ENCODE measurements at regions not wholly inside any gene's neighbourhood (a gene's known extent, or its start where the extent isn't known, plus 50 kb on each side); places are given as distances from the start of the nearest gene placed in this dataset.

DNA sequence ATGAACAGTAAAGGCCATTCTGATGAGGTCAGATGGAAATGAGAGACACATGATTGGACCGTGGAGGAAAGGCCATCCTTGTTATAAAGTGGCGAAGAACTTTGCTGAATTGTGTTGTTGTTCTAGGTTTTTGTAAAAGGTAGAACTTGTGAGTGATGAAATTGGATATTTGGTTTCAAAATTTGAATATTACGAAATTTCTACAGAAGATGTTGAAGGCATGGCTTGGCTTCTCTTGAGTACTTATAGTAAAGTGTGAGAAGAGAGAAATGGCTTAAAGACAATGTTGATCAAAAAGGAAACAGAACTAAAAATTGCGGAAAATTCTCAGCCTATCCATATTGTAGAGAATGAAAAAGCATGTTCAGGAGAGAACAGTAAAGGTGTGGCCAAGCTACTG, 166.6 kb upstream of the S1PR3 start:
- TF ChIP-seq, protein P1, sequence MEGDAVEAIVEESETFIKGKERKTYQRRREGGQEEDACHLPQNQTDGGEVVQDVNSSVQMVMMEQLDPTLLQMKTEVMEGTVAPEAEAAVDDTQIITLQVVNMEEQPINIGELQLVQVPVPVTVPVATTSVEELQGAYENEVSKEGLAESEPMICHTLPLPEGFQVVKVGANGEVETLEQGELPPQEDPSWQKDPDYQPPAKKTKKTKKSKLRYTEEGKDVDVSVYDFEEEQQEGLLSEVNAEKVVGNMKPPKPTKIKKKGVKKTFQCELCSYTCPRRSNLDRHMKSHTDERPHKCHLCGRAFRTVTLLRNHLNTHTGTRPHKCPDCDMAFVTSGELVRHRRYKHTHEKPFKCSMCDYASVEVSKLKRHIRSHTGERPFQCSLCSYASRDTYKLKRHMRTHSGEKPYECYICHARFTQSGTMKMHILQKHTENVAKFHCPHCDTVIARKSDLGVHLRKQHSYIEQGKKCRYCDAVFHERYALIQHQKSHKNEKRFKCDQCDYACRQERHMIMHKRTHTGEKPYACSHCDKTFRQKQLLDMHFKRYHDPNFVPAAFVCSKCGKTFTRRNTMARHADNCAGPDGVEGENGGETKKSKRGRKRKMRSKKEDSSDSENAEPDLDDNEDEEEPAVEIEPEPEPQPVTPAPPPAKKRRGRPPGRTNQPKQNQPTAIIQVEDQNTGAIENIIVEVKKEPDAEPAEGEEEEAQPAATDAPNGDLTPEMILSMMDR (IDR thresholded peaks at IDR 0.05) = no peak
- TF ChIP-seq EP300 (IDR thresholded peaks at IDR 0.05) (no peak), POLR2A (IDR thresholded peaks at IDR 0.05) (no peak)

Measured in ovary (tissue), 3 donors.